Adrenal gland (tissue), 9 donors: ENCODE measurements at regions not wholly inside any gene's neighbourhood (a gene's known extent, or its start where the extent isn't known, plus 50 kb on each side); places are given as distances from the start of the nearest gene placed in this dataset.
"Not testable (repeated sequence)": the region's sequence is repeated elsewhere in the genome, so short reads cannot be mapped to it uniquely, and the experiment has no call there.

Source experiments
- DNase-seq, 7 donors: peaks; one replicate each; pipeline ENCODE4 v3.0.0-alpha.2; 2019 to 2020
- H3K27ac ChIP-seq, 5 donors: fragments of 200-600 bp; sonication (generic) in 4 of 5; 1 replicate in 3 of 5; 2 replicates in 2 of 5; pipeline versions ENCODE4 v1.5.1 to v1.8.0; 2016 to 2020; ENCODE audit warnings: mild to moderate bottlenecking in 1 of 5
- H3K27me3 ChIP-seq: fragments of 200-600 bp; 2 replicates; pipeline ENCODE4 v1.8.0; 2021
- H3K36me3 ChIP-seq, 2 donors: fragments of 200-600 bp; replicated peaks in 1 of 2; 1 replicate in 1 of 2; 2 replicates in 1 of 2; pipeline versions ENCODE4 v1.5.1 to v1.8.0; 2018 to 2022
- H3K4me1 ChIP-seq, 2 donors: fragments of 200-600 bp; replicated peaks in 1 of 2; 1 replicate in 1 of 2; 2 replicates in 1 of 2; pipeline versions ENCODE4 v1.5.1 to v1.8.0; 2018 to 2021
- H3K4me3 ChIP-seq, 4 donors: fragments of 200-600 bp; sonication (generic) in 3 of 4; one replicate each; pipeline ENCODE4 v1.5.1; 2016 to 2018
- H3K9me3 ChIP-seq, 3 donors: fragments of 200-600 bp; sonication (generic) in 1 of 3; replicated peaks in 1 of 3; 1 replicate in 2 of 3; 2 replicates in 1 of 3; pipeline versions ENCODE4 v1.5.1 to v1.8.0; 2016 to 2021
- POLR2A ChIP-seq, 2 donors: fragments of 450-650 bp; IDR thresholded peaks; one replicate each; pipeline ENCODE4 v1.6.1; 2017; ENCODE audit warnings: antibody characterized with exemption in 2 of 2, mild to moderate bottlenecking in 2 of 2, moderate library complexity in 1 of 2
- WGBS, 4 donors: extraction: QIAGEN DNeasy Blood & Tissue Kit in 2 of 4; methylation state at CpG; one replicate each; pipeline versions ENCODE4 v1.1.5 to v1.1.7; 2013 to 2017; 5-methylcytosine and 5-hydroxymethylcytosine counted together
- intact Hi-C, 2 donors: fragments of 100-400 bp; cut with DNase I; formaldehyde crosslinking; loops; one replicate each; pipeline versions ENCODE4 v1.14.1 to v1.15.0; 2022 to 2023
- TF ChIP-seq, protein P1 (sequence below), 6 experiments: fragments of 450-650 bp in 4 of 6; fragments of 200-600 bp in 2 of 6; sonication (generic) in 1 of 6; IDR thresholded peaks; 1 replicate in 5 of 6; 2 replicates in 1 of 6; pipeline versions ENCODE4 v1.5.1 to v1.8.0; 2016 to 2021; ENCODE audit warnings: antibody characterized with exemption in 6 of 6, mild to moderate bottlenecking in 2 of 6, moderate library complexity in 1 of 6
- donor health status: healthy with polysubstance abuse.
- donor health status: Bipolar disorder and iron deficiency.
- donor health status: DM: yes; HTN: yes; CAD: no.
- donor health status: DM: no; HTN: no; CAD: no.
- donor health status: DM: no; HTN: no; CAD: no.

- DNase-seq = no peak
- no peaks in the 10 kb centered on the region for H3K4me1 ChIP-seq
- H3K27ac ChIP-seq = no peak overlapping the region
- no peaks in the 10 kb centered on the region for H3K36me3 ChIP-seq
- no peaks in the 10 kb centered on the region for H3K9me3 ChIP-seq
- intact Hi-C loops = no loop called here
- H3K27me3 ChIP-seq = no peaks in the 10 kb centered on the region
- TF ChIP-seq, protein P1, sequence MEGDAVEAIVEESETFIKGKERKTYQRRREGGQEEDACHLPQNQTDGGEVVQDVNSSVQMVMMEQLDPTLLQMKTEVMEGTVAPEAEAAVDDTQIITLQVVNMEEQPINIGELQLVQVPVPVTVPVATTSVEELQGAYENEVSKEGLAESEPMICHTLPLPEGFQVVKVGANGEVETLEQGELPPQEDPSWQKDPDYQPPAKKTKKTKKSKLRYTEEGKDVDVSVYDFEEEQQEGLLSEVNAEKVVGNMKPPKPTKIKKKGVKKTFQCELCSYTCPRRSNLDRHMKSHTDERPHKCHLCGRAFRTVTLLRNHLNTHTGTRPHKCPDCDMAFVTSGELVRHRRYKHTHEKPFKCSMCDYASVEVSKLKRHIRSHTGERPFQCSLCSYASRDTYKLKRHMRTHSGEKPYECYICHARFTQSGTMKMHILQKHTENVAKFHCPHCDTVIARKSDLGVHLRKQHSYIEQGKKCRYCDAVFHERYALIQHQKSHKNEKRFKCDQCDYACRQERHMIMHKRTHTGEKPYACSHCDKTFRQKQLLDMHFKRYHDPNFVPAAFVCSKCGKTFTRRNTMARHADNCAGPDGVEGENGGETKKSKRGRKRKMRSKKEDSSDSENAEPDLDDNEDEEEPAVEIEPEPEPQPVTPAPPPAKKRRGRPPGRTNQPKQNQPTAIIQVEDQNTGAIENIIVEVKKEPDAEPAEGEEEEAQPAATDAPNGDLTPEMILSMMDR (IDR thresholded peaks at IDR 0.05) = no peak
- no peak for TF ChIP-seq POLR2A (IDR thresholded peaks at IDR 0.05)
- 89 to 92% (median 92%) methylated on average over 2 of the region's 2 CpGs for WGBS, 4 donors
- no peak overlapping the region for H3K4me3 ChIP-seq
Measured at GRCh38 chr10:64201936-64202335, 680.7 kb downstream of the REEP3 start.

- intact Hi-C loops, DNase-seq, H3K36me3 ChIP-seq, H3K9me3 ChIP-seq, H3K4me3 ChIP-seq, H3K27me3 ChIP-seq, H3K4me1 ChIP-seq, H3K27ac ChIP-seq: not testable (repeated sequence)
- WGBS, 4 donors = 88 to 95% (median 90%) methylated on average over 7 of the region's 7 CpGs
Measured at GRCh38 chr10:64204504-64204903, 683.3 kb downstream of the REEP3 start.

GRCh38 chr10:64206409-64206808 lies 685.2 kb downstream of the REEP3 start:
- DNase-seq = no peak
- WGBS, 4 donors = 84 to 95% (median 88%) methylated on average over 2 of the region's 2 CpGs
- H3K27ac ChIP-seq = no peak overlapping the region
- H3K27me3 ChIP-seq = no peaks in the 10 kb centered on the region
- no peak overlapping the region for H3K4me3 ChIP-seq
- H3K4me1 ChIP-seq = no peaks in the 10 kb centered on the region
- no peaks in the 10 kb centered on the region for H3K36me3 ChIP-seq
- H3K9me3 ChIP-seq = no peaks in the 10 kb centered on the region
- TF ChIP-seq POLR2A (IDR thresholded peaks at IDR 0.05) = no peak
- TF ChIP-seq, protein P1 (IDR thresholded peaks at IDR 0.05) = no peak
- intact Hi-C loops = no loop called here

- no peak for DNase-seq
- H3K4me3 ChIP-seq = no peak overlapping the region
- no peak for TF ChIP-seq POLR2A (IDR thresholded peaks at IDR 0.05)
- TF ChIP-seq, protein P1 (IDR thresholded peaks at IDR 0.05) = no peak
- intact Hi-C loops = no loop called here
- H3K4me1 ChIP-seq = no peaks in the 10 kb centered on the region
- WGBS, 4 donors = 35 to 48% (median 37%) methylated on average over 3 of the region's 3 CpGs
- H3K27me3 ChIP-seq = no peaks in the 10 kb centered on the region
- H3K36me3 ChIP-seq = no peaks in the 10 kb centered on the region
- H3K27ac ChIP-seq = no peak overlapping the region
- no peaks in the 10 kb centered on the region for H3K9me3 ChIP-seq
Measured at GRCh38 chr10:64209561-64209960, 688.4 kb downstream of the REEP3 start.

GRCh38 chr10:64210211-64210610 lies 689.0 kb downstream of the REEP3 start:
- H3K9me3 ChIP-seq = no peaks in the 10 kb centered on the region
- TF ChIP-seq POLR2A (IDR thresholded peaks at IDR 0.05) = no peak
- TF ChIP-seq, protein P1 (IDR thresholded peaks at IDR 0.05) = no peak
- intact Hi-C loops = no loop called here
- H3K27me3 ChIP-seq = no peaks in the 10 kb centered on the region
- no peak overlapping the region for H3K4me3 ChIP-seq
- WGBS, 4 donors = 70 to 82% (median 74%) methylated on average over 2 of the region's 2 CpGs
- H3K27ac ChIP-seq = no peak overlapping the region
- no peaks in the 10 kb centered on the region for H3K4me1 ChIP-seq
- no peaks in the 10 kb centered on the region for H3K36me3 ChIP-seq
- no peak for DNase-seq
